ENCODE measurements at regions not wholly inside any gene's neighbourhood (a gene's known extent, or its start where the extent isn't known, plus 50 kb on each side); places are given as distances from the start of the nearest gene placed in this dataset.

DNA sequence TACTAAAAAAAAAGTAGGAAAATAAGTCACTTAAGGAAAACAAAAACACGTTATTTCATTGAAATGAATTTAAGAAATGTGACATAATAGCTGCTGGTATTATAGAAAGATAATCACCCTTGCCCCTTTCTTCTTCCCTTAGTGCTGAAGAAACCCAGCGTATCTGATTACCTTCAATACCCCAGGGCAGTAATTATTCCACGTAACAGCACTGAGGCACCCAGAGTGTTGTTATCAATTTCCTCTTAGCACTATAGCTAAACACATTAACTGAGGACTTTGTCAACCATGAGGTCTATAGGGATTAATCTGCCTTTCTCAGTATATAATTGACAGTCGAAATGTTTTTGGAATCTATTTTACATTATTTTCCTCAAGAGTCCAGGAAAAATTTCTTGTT, 180.0 kb upstream of the NXPH2 start:
- TF ChIP-seq, protein P1, sequence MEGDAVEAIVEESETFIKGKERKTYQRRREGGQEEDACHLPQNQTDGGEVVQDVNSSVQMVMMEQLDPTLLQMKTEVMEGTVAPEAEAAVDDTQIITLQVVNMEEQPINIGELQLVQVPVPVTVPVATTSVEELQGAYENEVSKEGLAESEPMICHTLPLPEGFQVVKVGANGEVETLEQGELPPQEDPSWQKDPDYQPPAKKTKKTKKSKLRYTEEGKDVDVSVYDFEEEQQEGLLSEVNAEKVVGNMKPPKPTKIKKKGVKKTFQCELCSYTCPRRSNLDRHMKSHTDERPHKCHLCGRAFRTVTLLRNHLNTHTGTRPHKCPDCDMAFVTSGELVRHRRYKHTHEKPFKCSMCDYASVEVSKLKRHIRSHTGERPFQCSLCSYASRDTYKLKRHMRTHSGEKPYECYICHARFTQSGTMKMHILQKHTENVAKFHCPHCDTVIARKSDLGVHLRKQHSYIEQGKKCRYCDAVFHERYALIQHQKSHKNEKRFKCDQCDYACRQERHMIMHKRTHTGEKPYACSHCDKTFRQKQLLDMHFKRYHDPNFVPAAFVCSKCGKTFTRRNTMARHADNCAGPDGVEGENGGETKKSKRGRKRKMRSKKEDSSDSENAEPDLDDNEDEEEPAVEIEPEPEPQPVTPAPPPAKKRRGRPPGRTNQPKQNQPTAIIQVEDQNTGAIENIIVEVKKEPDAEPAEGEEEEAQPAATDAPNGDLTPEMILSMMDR (IDR thresholded peaks at IDR 0.05; ENCODE audit: partially characterized antibody, unreplicated experiment): no peak
- H3K27me3 Mint-ChIP-seq (ENCODE audit: unreplicated experiment): peaks cover 3% of the 10 kb centered on the region
- H3K4me3 Mint-ChIP-seq (ENCODE audit: unreplicated experiment): no peak overlapping the region
- DNase-seq: no peak
- no peak overlapping the region for H3K27ac Mint-ChIP-seq (ENCODE audit: unreplicated experiment)
- H3K9me3 Mint-ChIP-seq (ENCODE audit: unreplicated experiment): peaks cover 3% of the 10 kb centered on the region
- peaks cover 7% of the 10 kb centered on the region for H3K4me1 Mint-ChIP-seq (ENCODE audit: low read depth, unreplicated experiment)
- peaks cover 3% of the 10 kb centered on the region for H3K36me3 Mint-ChIP-seq (ENCODE audit: unreplicated experiment)

- H3K4me1 Mint-ChIP-seq (ENCODE audit: low read depth, unreplicated experiment): peaks cover 7% of the 10 kb centered on the region
- H3K27me3 Mint-ChIP-seq (ENCODE audit: unreplicated experiment): no peaks in the 10 kb centered on the region
- H3K27ac Mint-ChIP-seq (ENCODE audit: unreplicated experiment): no peak overlapping the region
- H3K9me3 Mint-ChIP-seq (ENCODE audit: unreplicated experiment): peaks cover 3% of the 10 kb centered on the region
- TF ChIP-seq, protein P1 (IDR thresholded peaks at IDR 0.05; ENCODE audit: partially characterized antibody, unreplicated experiment): no peak
- no peak for DNase-seq
- no peak overlapping the region for H3K4me3 Mint-ChIP-seq (ENCODE audit: unreplicated experiment)
- peaks cover 5% of the 10 kb centered on the region for H3K36me3 Mint-ChIP-seq (ENCODE audit: unreplicated experiment)
Measured at GRCh38 chr2:138959031-138959430, 178.8 kb upstream of the NXPH2 start.

DNA sequence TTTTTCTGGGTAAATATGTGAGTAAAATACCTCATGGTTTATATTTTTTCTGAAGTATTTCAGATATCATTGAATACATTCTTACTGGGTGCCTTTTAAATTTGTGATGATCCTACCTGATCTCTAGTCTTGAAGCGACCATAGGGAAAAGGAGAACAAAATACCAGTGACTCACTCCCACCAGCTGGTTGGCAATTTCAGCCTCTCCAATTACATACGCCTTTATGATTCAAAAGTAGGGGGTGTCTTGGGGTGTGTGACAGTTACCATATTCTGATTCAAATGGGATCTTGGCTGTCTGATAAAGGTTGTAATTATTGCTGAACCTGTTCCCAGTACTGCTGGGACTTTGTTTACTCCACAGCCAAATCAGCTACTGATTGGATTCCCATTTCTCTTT, 175.9 kb upstream of the NXPH2 start:
- H3K4me1 Mint-ChIP-seq (ENCODE audit: low read depth, unreplicated experiment): peaks cover 7% of the 10 kb centered on the region
- TF ChIP-seq, protein P1 (IDR thresholded peaks at IDR 0.05; ENCODE audit: partially characterized antibody, unreplicated experiment): no peak
- no peak overlapping the region for H3K27ac Mint-ChIP-seq (ENCODE audit: unreplicated experiment)
- H3K4me3 Mint-ChIP-seq (ENCODE audit: unreplicated experiment): no peak overlapping the region
- DNase-seq: no peak
- H3K27me3 Mint-ChIP-seq (ENCODE audit: unreplicated experiment): no peaks in the 10 kb centered on the region
- peaks cover 5% of the 10 kb centered on the region for H3K36me3 Mint-ChIP-seq (ENCODE audit: unreplicated experiment)
- peaks cover 3% of the 10 kb centered on the region for H3K9me3 Mint-ChIP-seq (ENCODE audit: unreplicated experiment)

- H3K9me3 Mint-ChIP-seq (ENCODE audit: unreplicated experiment): no peaks in the 10 kb centered on the region
- TF ChIP-seq, protein P1 (IDR thresholded peaks at IDR 0.05; ENCODE audit: partially characterized antibody, unreplicated experiment): no peak
- peaks cover 5% of the 10 kb centered on the region for H3K36me3 Mint-ChIP-seq (ENCODE audit: unreplicated experiment)
- H3K27me3 Mint-ChIP-seq (ENCODE audit: unreplicated experiment): no peaks in the 10 kb centered on the region
- no peak overlapping the region for H3K27ac Mint-ChIP-seq (ENCODE audit: unreplicated experiment)
- H3K4me3 Mint-ChIP-seq (ENCODE audit: unreplicated experiment): no peak overlapping the region
- no peaks in the 10 kb centered on the region for H3K4me1 Mint-ChIP-seq (ENCODE audit: low read depth, unreplicated experiment)
- no peak for DNase-seq
Measured at GRCh38 chr2:138950486-138950885, 170.3 kb upstream of the NXPH2 start.

DNA sequence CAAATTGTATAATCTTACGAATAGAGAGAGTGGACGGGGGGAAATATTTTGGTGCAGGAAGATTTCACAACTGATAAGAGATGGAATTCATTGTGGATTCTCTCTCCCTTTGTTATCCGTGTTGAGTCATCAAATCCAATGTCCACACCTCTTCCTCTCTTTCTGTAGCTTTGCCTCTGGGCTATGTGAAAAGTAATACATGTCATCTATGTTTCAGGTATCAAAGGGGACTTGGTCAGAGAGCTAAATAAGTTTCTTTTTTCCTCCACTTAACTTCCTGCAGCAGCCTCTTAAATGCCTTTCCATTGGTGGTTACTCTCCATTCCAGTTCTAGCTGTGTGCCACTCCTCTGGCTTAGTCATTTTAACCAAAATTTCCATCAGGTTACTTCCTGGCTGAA, 169.3 kb upstream of the NXPH2 start:
- Mint-ChIP-seq H3K9me3 (ENCODE audit: unreplicated experiment) (no peaks in the 10 kb centered on the region), H3K36me3 (ENCODE audit: unreplicated experiment) (no peaks in the 10 kb centered on the region), H3K4me1 (ENCODE audit: low read depth, unreplicated experiment) (no peaks in the 10 kb centered on the region), H3K27ac (ENCODE audit: unreplicated experiment) (no peak overlapping the region), H3K27me3 (ENCODE audit: unreplicated experiment) (no peaks in the 10 kb centered on the region), H3K4me3 (ENCODE audit: unreplicated experiment) (no peak overlapping the region)
- TF ChIP-seq, protein P1 (IDR thresholded peaks at IDR 0.05; ENCODE audit: partially characterized antibody, unreplicated experiment): no peak
- no peak for DNase-seq

Measured in glutamatergic neuron (in vitro differentiated cells).